ENCODE measurements at regions not wholly inside any gene's neighbourhood (a gene's known extent, or its start where the extent isn't known, plus 50 kb on each side); places are given as distances from the start of the nearest gene placed in this dataset.
"Not testable (repeated sequence)": the region's sequence is repeated elsewhere in the genome, so short reads cannot be mapped to it uniquely, and the experiment has no call there.

DNA sequence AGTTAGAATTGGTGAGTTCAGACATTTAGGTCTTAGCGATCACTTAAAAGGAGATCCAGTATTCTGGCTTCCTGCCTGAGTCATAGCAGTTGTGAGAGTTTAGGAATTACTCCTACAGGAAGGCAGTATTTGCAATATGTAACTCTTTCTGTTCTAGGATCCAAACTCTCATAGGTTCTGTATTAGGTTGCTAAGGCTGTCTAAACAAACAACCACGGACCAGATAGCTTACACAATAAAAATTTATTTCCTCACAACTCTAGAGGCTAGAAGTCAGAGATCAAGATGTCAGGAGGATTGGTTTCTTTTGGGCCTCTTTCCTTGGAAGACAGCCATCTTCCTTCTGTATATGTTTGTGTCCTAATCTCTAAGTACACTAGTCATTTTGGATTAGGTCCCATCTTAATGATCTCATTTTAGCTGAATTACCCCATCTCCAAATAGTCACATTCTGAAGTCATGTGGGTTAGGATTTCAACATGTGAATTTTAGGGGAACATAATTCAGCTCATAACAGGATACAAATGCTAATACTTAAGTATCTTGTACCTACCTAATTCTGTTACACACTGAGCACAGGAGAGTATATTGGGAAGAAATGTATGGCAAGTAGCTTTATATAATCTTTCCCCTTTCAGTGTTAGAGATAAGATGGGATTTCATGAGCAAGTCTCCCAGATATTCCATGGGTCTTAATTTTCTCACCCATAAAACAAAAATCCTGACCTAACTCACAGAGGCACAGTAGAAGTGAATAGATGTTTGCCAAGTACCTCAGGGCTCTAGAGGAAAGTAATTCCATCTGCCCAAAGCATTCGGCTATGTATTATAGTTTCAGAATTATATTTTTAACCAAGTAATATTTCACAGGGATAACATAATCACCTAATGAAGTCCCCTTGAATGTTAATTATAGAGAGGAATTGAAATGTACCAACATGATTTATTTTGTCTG, 144.4 kb downstream of the PTBP2 start:
- DNase-seq: no peak

DNA sequence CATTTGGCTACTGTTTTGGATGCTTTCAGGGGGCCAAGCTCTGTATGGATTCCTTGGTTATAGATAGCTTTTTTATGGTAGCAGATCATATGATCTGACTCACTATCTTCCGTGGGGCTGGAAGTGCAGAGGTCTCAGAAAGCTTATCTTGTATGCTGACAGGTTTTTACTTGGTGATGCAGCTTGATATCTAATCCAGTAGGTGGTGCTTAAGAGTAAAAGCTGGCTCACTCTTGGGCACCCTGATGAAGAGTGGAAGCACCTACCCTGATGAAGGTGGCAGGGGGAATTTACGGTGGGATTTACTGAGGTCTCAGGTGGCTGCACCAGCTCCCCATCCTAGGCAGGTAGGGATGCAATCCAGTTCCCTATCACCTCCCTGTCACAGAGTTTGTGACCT, 151.2 kb downstream of the PTBP2 start:
- no peak for DNase-seq

DNA sequence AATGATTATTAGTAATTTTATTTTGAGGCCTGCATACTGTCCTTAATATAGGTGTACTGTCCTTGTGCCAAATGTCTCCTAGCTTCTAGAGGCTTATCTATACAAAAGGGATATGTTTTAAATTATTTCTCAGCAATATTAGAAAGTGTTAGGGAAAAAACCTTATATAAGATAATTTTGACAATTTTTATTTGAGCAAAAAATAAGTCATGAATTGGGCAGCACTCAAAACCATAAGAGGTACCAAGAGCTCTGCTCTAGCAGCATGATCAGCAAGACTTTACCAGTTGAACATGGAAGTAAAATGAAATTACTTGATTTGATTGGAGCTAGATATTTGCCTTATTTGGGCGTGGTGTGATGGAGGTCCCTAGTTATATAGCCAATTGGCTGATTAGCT, 157.1 kb downstream of the PTBP2 start:
- no peak for DNase-seq

DNA sequence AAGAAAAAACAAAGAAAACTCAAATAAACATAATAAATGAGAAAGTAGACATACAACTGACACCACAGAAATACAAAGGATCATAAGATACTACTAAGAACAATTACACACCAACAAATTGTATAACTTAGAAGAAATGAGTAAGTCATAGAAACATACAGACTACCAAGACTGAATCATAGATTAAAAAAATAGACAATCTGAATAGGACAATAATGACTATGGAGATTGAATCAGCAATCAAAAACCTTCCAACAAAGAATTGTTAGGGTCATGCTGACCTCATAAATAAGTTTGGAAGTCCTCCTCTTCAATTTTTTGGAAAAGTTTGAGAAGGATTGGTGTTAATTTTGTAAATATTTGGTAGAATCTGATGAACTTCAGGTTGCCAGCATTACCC, 159.0 kb downstream of the PTBP2 start:
- no peak for DNase-seq

DNA sequence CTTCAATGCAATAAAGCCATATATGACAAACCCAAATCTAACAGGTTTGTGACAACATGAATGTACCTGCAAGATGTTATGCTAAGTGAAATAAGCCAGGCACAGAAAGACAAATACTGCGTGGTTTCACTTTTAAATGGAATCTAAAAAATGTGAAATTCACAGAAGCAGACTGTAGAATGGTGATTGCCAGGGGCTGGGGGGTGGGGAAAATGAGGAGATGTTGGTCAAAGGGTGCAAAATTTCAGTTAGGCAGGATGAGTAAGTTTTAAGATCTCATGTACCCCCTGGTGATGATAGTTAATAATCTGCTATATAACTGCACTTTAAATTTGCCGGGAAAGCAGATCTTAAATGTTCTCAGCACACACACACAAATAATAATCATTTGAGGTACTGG, 160.5 kb downstream of the PTBP2 start:
- no peak for DNase-seq

DNA sequence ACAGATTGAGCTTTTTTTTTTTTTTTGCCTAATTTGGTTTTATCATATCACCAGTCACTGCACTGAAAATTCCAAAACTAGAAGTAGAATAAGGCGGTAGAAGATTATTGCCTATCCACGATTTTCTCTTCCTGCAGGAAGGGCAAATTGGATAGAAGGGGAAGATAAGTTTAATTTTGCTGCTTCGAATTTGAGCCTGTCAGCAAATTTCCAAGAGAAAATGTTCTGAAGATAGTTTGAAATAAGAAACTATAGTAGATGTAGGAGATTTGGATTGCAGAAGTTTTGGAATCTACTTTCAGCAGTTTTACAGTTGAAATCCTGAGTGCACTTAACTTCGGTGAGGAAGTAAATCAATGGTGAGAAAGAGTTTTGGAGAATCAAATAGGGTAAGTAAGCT, 164.9 kb downstream of the PTBP2 start:
- no peak for DNase-seq

DNA sequence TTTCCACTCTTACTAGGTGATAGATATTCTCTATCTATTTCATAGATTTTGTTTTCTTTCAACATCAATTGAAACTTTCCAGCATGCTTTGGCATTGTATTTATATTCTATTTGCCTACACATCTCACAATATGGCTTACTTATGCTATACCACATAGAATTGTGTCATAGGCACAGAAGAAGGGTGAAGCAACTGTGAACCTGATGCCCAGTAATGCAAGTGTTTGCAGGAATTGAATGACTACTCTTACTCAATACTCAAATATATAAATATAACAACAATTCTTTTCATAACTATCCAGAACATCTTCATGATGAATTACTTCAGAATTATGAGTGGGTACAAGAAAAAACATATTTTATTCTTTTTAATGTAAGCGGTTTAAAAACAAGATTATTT, 165.9 kb downstream of the PTBP2 start:
- DNase-seq: no peak

DNA sequence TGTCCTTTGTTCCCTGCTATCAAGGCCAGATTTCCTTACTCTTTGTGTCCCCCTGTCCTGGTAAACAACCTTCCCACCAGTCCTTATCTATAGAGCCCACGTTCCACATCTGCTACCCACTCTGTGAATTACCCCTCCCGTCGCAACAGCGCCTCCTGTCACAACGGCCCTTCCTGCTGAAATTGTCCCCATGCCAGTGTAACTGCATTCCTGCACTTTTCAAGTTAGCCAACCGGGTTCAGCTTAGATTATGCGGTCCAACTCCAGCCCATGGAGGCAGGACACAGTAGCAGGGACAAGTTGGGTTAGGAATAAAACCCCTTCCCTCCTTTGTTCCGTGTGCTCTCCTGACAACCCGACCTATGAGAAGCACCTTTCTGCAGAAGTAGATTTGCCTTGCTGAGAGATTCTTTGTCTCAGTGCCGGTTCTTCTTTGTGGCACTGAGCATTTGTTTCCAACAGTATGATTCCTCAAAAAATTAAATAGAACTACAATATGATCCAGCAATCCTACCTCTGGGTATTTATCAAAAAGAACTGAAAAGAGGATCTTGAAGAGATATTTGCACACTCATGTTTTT, 180.3 kb downstream of the PTBP2 start:
- DNase-seq: no peak

DNA sequence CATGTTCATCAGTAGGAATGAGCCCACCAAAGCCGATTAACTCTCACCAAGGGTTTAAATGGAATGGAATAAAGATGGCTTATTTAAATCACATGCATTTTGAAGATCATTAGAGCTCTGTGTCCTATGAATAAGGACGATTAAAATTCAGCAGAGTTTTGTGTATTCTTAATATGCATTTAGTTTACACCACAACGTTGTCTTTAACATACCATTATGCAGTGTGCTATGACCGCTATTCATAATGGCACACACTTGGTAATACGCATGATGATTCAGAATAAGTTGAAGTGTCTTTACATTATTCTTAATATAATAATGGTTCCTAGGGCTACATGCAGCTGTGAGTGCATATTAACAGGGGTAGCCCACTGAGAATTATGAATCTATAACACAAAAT, 190.7 kb downstream of the PTBP2 start:
- DNase-seq: no peak

DNA sequence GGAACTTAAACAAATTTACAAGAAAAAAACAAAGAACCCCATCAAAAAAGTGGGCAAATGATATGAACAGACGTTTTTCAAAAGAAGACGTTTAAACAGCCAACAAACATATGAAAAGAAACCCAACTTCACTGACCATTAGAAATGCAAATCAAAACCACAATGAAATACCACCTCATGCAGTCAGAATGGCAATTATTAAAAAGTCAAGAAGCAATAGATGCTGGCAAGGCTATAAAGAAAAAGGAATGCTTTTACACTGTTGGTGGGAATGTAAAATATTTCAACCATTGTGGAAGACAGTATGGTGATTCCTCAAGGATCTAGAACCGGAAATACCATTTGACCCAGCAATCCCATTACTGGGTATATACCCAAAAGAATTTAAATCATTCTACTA, 194.1 kb downstream of the PTBP2 start:
- not testable (repeated sequence) for DNase-seq

DNA sequence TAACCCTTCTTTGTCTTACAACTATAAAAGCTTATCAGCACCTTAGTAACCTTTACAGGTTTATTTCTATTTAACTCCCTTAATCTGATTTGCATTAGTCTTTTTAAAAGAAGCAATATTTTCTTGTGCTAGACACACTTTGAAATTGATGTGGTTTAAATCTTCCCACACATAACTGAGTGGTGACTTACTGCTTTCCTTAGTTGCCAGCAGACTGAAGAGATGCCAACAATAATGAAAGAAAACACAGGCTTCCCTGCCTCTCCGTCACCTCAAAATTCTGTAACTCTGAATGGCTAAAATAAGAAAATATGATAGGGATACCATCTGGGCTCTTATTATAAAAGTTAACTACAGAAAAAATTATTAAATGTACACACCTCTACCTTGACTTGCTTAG, 196.8 kb downstream of the PTBP2 start:
- no peak for DNase-seq

DNA sequence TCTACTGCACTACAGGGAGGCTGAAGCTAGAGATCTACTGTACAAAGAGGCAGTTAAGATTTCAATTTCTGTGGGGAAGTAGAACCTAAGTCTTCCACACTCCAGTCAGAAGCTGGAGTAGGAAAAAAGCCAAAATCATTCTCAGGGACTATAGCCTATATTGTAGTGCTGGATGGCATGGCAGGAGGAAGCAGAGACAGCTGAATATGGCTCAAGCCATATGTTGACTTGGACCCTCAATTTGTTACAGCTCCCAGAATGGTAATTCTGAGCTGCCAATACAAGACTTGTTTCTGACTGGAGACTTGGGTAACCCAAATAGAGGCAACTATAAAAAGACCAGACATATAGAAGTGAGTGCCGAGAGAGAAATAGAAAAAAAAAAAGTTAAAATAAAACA, 200.6 kb downstream of the PTBP2 start:
- no peak for DNase-seq

DNA sequence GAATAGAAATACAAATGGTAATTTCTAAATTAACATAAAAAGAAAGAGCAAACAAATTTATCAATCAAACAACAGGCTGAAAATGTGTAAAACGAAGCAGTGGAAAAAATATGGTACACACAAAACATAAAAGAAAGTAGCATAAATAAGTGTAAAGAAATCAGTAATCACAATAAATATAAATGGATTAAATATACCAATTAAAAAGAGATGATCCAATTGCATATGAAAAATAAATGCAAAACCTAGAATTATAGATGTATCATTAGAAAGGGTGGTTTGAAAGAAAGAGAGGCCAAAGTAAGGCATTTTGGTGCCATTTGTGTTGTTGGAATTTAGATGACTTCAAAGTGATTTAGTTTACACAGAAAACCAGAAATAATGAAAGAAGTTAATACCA, 202.2 kb downstream of the PTBP2 start:
- no peak for DNase-seq

DNA sequence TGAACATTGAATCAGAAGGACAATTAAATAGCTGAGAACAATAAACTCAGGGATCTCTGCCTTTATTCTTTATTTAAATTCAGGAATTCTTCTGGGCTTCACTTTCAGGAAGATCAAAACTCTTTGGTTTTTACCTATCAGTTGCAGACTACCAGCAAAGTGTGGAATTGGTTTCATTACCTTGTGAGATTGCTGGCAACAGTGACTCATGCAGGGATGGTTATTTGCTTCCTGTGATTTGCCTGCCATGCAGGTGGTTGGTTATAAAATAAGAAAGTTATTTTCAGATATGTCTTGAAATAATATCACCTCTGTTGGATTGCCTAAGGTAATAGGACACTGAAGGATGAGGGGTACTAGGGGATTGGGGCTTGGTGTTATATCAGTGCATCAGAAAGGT, 204.6 kb downstream of the PTBP2 start:
- DNase-seq: no peak

DNA sequence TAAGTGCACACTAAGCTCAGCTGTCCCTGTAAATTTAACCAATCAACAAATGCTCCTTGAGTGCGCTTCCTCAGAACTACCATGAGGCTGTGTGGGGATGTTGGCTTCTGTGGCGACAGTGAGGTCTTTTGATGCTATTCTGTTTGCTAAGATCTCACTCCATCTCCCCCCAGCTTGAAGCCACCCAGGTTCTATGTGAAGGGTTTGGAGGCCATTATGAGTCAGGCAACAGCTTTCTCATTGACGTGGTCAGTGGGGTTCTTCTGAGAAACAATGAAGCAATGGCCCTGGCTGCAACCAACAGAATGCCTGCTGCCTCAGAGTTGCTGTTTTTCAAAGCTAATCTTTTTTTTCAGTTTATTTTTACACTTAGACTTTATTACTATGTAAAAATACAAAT, 205.5 kb downstream of the PTBP2 start:
- DNase-seq: no peak

DNA sequence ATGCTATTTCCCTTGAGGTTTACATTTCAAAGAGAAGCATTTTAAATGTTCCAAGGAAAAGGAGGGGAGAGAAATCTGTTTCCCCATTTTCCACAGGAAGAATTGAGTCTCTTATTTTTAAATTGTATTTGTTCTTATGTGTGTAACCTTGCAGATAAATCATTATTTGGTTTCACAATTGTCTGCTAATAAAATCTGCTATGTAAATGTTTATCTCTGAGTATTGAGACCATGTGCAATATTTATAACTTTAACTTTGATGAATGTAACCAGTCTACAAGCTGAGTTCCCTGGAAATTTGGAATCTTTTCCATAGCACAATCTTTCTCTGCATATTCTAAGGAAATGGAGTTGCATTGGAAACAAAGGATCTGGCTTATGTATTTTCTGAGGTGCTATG, 209.6 kb downstream of the PTBP2 start:
- no peak for DNase-seq

DNA sequence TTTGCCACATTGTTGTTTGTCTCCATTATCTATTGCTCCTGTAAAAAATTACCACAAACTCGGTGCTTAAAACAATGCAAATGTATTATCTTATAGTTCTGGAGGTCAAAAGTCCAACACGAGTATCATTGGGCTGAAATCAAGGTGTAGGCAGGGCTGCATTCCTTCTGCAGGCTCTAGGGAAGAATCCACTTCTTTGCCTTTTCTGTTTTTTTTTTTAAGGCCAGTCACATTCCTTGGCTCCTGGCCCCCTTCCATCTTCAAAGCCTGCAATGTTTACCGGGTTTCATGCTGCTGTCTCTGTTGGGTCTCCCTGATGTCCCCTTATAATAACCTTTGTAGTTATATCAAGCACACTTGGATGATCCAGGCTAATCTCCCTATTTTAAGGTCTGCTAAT, 212.7 kb downstream of the PTBP2 start:
- DNase-seq: no peak

DNA sequence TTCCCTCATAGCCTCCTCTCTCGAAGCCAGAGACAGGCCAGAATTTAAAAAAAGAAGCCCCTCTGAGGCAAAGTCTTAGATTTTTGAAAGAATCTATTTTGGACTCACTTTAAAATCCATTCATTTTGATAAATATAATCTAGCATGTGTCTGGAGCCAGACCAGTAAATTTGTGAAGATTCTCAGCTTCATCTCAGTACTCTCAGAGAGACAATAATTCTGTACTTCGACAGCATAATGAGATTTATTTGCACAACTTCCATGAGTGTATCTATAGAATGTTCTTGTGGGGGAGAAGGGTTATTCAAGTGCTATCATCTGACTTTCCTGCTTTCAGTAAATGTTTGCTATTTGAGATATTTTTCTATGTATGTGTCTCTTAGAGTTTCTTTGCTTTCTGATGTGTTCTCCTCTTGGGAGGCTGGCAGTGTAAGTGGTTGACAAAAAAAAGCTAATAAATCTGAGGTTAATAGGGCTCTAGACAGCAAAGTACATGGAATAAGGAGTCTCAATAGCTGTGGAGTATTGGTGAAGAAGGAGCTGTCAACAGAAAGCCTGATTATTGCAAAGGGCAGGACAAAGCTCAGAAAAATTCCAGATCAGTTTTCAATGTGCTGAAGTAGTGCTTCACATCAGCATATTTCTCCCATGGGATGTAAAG, 223.0 kb downstream of the PTBP2 start:
- no peak for DNase-seq

DNA sequence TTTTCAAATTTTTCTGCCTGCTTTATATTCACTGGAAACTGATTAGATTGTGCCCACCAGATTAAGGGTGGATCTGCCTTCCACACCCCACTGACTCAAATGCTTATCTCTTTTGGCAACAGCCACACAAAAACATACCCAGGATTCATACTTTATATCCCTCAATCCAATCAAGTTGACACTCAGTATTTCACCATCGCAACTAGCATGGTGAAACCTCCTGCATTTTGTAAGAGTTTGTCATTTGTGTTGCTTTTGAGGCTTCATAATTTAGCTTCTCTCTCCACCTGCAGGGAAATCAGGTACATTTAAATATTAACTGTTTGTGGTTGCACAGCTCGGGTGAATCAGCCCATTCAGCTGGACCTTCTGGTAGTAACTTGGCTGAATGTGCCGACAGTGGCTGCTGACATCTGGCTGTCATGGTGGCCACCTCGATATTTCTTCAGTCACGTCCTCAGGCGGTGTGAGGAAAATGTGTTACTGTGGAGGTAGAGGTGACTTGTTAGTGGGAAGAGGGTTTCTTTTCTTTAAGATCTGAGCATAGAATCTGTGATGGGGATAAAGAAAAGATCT, 224.0 kb downstream of the PTBP2 start:
- no peak for DNase-seq

DNA sequence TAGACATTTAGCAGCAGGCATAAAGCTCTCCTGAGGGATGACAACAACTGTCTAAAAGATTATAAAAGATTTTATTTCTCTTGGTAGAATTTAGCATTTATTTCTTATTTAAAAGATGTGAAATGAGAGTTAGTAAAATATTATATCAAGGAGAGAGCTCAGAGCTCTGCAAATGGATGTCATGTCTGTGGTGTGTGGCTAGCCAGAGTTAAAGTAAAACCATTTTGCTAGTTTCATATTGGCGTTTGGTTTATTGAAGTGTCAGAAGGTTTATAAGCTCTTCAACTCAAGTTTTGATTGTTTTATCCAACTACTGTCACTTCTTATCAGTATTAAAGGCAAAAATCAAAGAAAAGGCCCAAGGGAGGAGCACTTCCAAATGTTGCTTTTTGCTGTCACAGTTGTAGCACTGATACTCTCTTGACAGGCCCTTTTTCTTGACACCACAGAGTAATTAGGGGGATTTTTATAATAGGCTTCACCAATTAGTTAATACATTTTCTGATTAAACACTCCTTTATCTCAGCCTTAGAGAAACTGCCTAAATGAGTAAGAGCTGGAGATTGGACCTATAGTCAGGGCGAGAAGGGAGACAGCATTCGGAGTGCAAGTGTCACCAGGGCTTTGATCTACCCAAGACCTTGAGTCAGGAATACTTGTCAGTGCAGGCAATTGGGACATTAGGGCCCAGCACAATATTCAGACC, 233.9 kb downstream of the PTBP2 start:
- DNase-seq: no peak

DNA sequence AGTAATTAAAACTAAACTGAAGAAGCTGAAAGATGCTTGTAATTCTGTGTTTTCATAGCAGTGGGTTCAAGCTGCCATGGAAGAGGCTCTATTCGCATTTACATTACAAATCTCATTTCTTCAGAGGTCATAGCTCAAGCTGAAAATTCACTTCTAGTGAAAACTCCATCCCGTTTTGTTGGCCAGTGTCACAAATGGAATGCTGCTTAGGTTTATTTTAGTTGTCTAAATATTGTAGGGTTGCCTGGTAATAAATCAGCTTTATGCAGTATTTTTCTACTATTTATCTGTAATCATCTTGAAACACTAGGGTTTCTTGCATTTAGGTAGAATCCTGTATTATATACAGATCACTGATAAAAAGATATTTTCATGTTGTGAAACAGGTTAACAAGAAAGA, 240.6 kb downstream of the PTBP2 start:
- DNase-seq: no peak

DNA sequence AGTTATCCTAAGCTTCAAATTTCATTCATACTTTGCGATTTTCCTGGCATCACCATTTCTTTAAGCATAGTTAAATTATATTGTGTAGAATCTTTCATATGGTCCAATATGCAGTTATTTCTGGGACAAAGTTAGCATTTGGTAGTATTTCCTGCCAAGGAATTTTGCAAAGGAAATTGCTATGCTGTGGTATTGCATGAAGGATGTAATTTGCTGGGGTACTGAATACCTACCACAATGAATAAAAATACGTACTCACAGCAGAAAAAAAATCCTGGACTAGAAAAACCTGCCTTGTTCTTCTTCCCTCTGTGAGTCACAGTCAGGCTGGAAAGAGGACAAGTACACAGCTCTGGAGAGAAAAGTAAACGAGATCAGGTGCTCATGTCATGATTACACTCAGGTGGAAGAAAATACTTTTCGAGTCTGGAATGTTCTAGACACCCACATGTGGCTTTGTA, 241.2 kb downstream of the PTBP2 start:
- DNase-seq: no peak

DNA sequence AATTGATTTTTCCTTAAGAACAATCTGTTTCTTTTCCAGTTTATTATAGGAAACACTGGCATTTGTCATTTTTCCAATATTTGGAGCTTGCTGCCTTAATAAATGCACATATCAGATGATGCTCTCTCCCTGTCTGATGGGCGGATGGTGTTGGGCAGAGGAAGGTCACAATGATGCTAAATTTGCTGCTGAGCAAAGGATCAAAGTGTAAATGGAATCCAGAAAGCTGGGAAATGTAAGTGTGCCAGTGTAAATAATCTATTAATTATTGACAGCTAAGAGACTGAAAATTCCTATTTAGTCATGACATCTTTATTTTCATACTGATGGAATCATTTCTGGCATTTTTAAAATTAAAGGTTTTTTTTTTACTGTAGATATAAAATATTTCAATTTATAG, 243.2 kb downstream of the PTBP2 start:
- no peak for DNase-seq
